ENCODE measurements at regions not wholly inside any gene's neighbourhood (a gene's known extent, or its start where the extent isn't known, plus 50 kb on each side); places are given as distances from the start of the nearest gene placed in this dataset.

DNA sequence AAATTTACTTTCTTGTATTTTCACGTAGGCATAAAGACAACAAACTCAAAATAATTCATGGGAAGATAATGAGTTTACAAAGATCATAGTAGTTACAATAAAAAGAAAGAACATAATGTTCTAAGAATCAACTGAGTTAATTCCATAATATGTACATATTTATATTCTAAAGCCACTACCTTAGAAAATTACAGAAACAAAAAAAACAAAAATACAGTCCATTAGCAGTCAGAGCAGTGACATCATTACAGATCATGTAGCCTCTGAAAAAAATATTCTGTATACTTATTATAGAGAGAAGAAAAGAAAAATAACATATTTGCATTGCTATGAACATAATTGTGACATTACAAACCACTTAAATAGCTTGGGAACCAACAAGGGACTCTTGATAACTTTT is 360.1 kb upstream of the RGS18 start:
- POLR2A ChIA-PET = no interaction called here
- CTCF ChIA-PET (ENCODE audit: low intra/inter-chr PET ratio, low total read pairs) = no interaction called here
- Histone ChIP-seq H3K36me3 (replicated peaks in 1 of 2; ENCODE audit: control insufficient read depth in 1 of 2, insufficient read depth in 2 of 2, low read length in 2 of 2) (no peaks in the 10 kb centered on the region), H3K4me2 (ENCODE audit: low read depth, low read length) (no peak overlapping the region), H3K27ac (ENCODE audit: extremely low read length, insufficient read depth, low read length) (no peak overlapping the region), H3K27me3 (ENCODE audit: control insufficient read depth in 1 of 2, insufficient read depth in 2 of 2, low read length in 2 of 2) (no peaks in the 10 kb centered on the region), H3K4me1 (ENCODE audit: insufficient read depth, low read length) (no peaks in the 10 kb centered on the region), H3K9ac (ENCODE audit: insufficient read depth, low read depth, low read length) (no peak overlapping the region), H2AFZ (ENCODE audit: low read length) (no peak overlapping the region), H4K20me1 (ENCODE audit: insufficient read depth, low read length) (no peaks in the 10 kb centered on the region), H3K79me2 (ENCODE audit: insufficient read depth, low read length) (no peaks in the 10 kb centered on the region), H3K9me3 (ENCODE audit: low read length) (no peaks in the 10 kb centered on the region), H3K4me3 (replicated peaks in 1 of 3; ENCODE audit: insufficient read depth in 1 of 3, low read depth in 2 of 3, low read length in 3 of 3) (no peak overlapping the region)
- TF ChIP-seq HINFP (CRISPR knock-in tag; IDR thresholded peaks at IDR 0.05; ENCODE audit: low read depth) = no peak
- TF ChIP-seq, protein P1, sequence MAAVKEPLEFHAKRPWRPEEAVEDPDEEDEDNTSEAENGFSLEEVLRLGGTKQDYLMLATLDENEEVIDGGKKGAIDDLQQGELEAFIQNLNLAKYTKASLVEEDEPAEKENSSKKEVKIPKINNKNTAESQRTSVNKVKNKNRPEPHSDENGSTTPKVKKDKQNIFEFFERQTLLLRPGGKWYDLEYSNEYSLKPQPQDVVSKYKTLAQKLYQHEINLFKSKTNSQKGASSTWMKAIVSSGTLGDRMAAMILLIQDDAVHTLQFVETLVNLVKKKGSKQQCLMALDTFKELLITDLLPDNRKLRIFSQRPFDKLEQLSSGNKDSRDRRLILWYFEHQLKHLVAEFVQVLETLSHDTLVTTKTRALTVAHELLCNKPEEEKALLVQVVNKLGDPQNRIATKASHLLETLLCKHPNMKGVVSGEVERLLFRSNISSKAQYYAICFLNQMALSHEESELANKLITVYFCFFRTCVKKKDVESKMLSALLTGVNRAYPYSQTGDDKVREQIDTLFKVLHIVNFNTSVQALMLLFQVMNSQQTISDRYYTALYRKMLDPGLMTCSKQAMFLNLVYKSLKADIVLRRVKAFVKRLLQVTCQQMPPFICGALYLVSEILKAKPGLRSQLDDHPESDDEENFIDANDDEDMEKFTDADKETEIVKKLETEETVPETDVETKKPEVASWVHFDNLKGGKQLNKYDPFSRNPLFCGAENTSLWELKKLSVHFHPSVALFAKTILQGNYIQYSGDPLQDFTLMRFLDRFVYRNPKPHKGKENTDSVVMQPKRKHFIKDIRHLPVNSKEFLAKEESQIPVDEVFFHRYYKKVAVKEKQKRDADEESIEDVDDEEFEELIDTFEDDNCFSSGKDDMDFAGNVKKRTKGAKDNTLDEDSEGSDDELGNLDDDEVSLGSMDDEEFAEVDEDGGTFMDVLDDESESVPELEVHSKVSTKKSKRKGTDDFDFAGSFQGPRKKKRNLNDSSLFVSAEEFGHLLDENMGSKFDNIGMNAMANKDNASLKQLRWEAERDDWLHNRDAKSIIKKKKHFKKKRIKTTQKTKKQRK (IDR thresholded peaks at IDR 0.05; ENCODE audit: low read length) = no peak
- no peak for TF ChIP-seq ZBTB33 (CRISPR knock-in tag; IDR thresholded peaks at IDR 0.05)
- TF ChIP-seq ZSCAN21 (CRISPR knock-in tag; IDR thresholded peaks at IDR 0.05; ENCODE audit: borderline replicate concordance) = no peak
- TF ChIP-seq ZBTB8A (CRISPR knock-in tag; IDR thresholded peaks at IDR 0.05; ENCODE audit: borderline replicate concordance, low read depth) = no peak
- TF ChIP-seq ASH2L (IDR thresholded peaks at IDR 0.05; ENCODE audit: insufficient read length, low read depth, low read length) = no peak
- TF ChIP-seq, protein P2, sequence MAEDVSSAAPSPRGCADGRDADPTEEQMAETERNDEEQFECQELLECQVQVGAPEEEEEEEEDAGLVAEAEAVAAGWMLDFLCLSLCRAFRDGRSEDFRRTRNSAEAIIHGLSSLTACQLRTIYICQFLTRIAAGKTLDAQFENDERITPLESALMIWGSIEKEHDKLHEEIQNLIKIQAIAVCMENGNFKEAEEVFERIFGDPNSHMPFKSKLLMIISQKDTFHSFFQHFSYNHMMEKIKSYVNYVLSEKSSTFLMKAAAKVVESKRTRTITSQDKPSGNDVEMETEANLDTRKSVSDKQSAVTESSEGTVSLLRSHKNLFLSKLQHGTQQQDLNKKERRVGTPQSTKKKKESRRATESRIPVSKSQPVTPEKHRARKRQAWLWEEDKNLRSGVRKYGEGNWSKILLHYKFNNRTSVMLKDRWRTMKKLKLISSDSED (CRISPR knock-in tag; IDR thresholded peaks at IDR 0.05) = no peak
- TF ChIP-seq EZH2 (conservative IDR thresholded peaks at IDR 0.05; ENCODE audit: low read depth, low read length) = no peak
- TF ChIP-seq ZNF510 (CRISPR knock-in tag; IDR thresholded peaks at IDR 0.05; ENCODE audit: low read depth) = no peak
- TF ChIP-seq REST (IDR thresholded peaks at IDR 0.05; ENCODE audit: borderline replicate concordance in 1 of 2, low read depth in 1 of 2, low read length in 2 of 2) = no peak
- TF ChIP-seq KLF12 (CRISPR knock-in tag; IDR thresholded peaks at IDR 0.05; ENCODE audit: borderline replicate concordance) = no peak
- no peak for TF ChIP-seq ZNF430 (CRISPR knock-in tag; IDR thresholded peaks at IDR 0.05)
- 1% methylated on average over 1 of the region's 1 CpG for WGBS (ENCODE audit: low lambda C conversion rate)
- in situ Hi-C loops (cut with HindIII; ENCODE audit: extremely low pct_ligation_motif_present, low pct_unique_long_range_greater_than_20kb) = no loop called here
- no peak for ATAC-seq
- no peak for FAIRE-seq
- BruUV-seq (replicated peaks) = no TSS peak
- no peak for DNase-seq (ENCODE audit: low spot score)
- intact Hi-C loops (cut with micrococcal nuclease; ENCODE audit: unreplicated experiment) = no loop called here

Data from HepG2 (cell line).